ENCODE measurements at regions not wholly inside any gene's neighbourhood (a gene's known extent, or its start where the extent isn't known, plus 50 kb on each side); places are given as distances from the start of the nearest gene placed in this dataset.

GRCh38 chr14:101412739-101413138 is 148.6 kb upstream of the DIO3 start:
- Histone ChIP-seq H3K9me3 (no peaks in the 10 kb centered on the region), H3K36me3 (no peaks in the 10 kb centered on the region), H3K27me3 (peaks cover 16% of the 10 kb centered on the region), H3K27ac (no peak overlapping the region), H3K4me3 (no peak overlapping the region), H3K4me1 (peaks cover 8% of the 10 kb centered on the region)
- 66% methylated on average over 5 of the region's 5 CpGs for WGBS
- TF ChIP-seq EP300 (IDR thresholded peaks at IDR 0.05), result no peak
- no peak for TF ChIP-seq POLR2AphosphoS5 (IDR thresholded peaks at IDR 0.05)
- no peak for TF ChIP-seq CTCF (IDR thresholded peaks at IDR 0.05)
- TF ChIP-seq POLR2A (IDR thresholded peaks at IDR 0.05), result no peak
- DNase-seq (ENCODE audit: low spot score in 2 of 2), result no peak

- WGBS, result 6% methylated on average over 1 of the region's 1 CpG
- TF ChIP-seq POLR2A (IDR thresholded peaks at IDR 0.05), result no peak
- TF ChIP-seq CTCF (IDR thresholded peaks at IDR 0.05), result no peak
- TF ChIP-seq EP300 (IDR thresholded peaks at IDR 0.05), result no peak
- no peak for TF ChIP-seq POLR2AphosphoS5 (IDR thresholded peaks at IDR 0.05)
- Histone ChIP-seq H3K27me3 (peaks cover 10% of the 10 kb centered on the region), H3K9me3 (no peaks in the 10 kb centered on the region), H3K4me1 (no peaks in the 10 kb centered on the region), H3K36me3 (no peaks in the 10 kb centered on the region), H3K4me3 (no peak overlapping the region), H3K27ac (no peak overlapping the region)
- no peak for DNase-seq (ENCODE audit: low spot score in 2 of 2)
Observed at GRCh38 chr14:101417434-101417833, 143.9 kb upstream of the DIO3 start.

GRCh38 chr14:101418601-101419000 is 142.7 kb upstream of the DIO3 start:
- TF ChIP-seq POLR2A (IDR thresholded peaks at IDR 0.05) (no peak), EP300 (IDR thresholded peaks at IDR 0.05) (no peak), POLR2AphosphoS5 (IDR thresholded peaks at IDR 0.05) (no peak), CTCF (IDR thresholded peaks at IDR 0.05) (no peak)
- Histone ChIP-seq H3K9me3 (no peaks in the 10 kb centered on the region), H3K36me3 (no peaks in the 10 kb centered on the region), H3K27me3 (peaks cover 8% of the 10 kb centered on the region), H3K4me3 (no peak overlapping the region), H3K27ac (no peak overlapping the region), H3K4me1 (no peaks in the 10 kb centered on the region)
- WGBS, result 41% methylated on average over 1 of the region's 1 CpG
- DNase-seq (ENCODE audit: low spot score in 2 of 2), result no peak

- Histone ChIP-seq H3K27ac (no peak overlapping the region), H3K9me3 (peaks cover 10% of the 10 kb centered on the region), H3K36me3 (no peaks in the 10 kb centered on the region), H3K27me3 (no peaks in the 10 kb centered on the region), H3K4me1 (no peaks in the 10 kb centered on the region), H3K4me3 (no peak overlapping the region)
- TF ChIP-seq POLR2AphosphoS5 (IDR thresholded peaks at IDR 0.05) (no peak), EP300 (IDR thresholded peaks at IDR 0.05) (no peak), CTCF (IDR thresholded peaks at IDR 0.05) (no peak), POLR2A (IDR thresholded peaks at IDR 0.05) (no peak)
- 90% methylated on average over 3 of the region's 3 CpGs for WGBS
- no peak for DNase-seq (ENCODE audit: low spot score in 2 of 2)
Observed at GRCh38 chr14:101426466-101426865, 134.8 kb upstream of the DIO3 start.

GRCh38 chr14:101428409-101428808 is 132.9 kb upstream of the DIO3 start:
- Histone ChIP-seq H3K27me3 (peaks cover 6% of the 10 kb centered on the region), H3K27ac (no peak overlapping the region), H3K9me3 (peaks cover 10% of the 10 kb centered on the region), H3K36me3 (no peaks in the 10 kb centered on the region), H3K4me1 (no peaks in the 10 kb centered on the region), H3K4me3 (no peak overlapping the region)
- DNase-seq (ENCODE audit: low spot score in 2 of 2), result no peak
- 96% methylated on average over 1 of the region's 1 CpG for WGBS
- TF ChIP-seq POLR2AphosphoS5 (IDR thresholded peaks at IDR 0.05) (no peak), EP300 (IDR thresholded peaks at IDR 0.05) (no peak), CTCF (IDR thresholded peaks at IDR 0.05) (no peak), POLR2A (IDR thresholded peaks at IDR 0.05) (no peak)

All from suprapubic skin (tissue), 4 donors.